ENCODE measurements at regions not wholly inside any gene's neighbourhood (a gene's known extent, or its start where the extent isn't known, plus 50 kb on each side); places are given as distances from the start of the nearest gene placed in this dataset.

GRCh38 chr18:79615091-79615490 is 64.5 kb upstream of the CTDP1 start:
- TF ChIP-seq EP300 (IDR thresholded peaks at IDR 0.05) = no peak
- no peak for TF ChIP-seq CTCF (IDR thresholded peaks at IDR 0.05)

Measured in suprapubic skin (tissue), 3 donors.